ENCODE measurements at regions not wholly inside any gene's neighbourhood (a gene's known extent, or its start where the extent isn't known, plus 50 kb on each side); places are given as distances from the start of the nearest gene placed in this dataset.

- DNase-seq (ENCODE audit: low read depth in 2 of 3, low spot score in 2 of 3): no peak
Observed at GRCh38 chr6:66771626-66772025, 1064.6 kb upstream of the EYS start.

- DNase-seq (ENCODE audit: low read depth in 2 of 3, low spot score in 2 of 3): no peak
Observed at GRCh38 chr6:66751630-66752029, 1044.6 kb upstream of the EYS start.

- DNase-seq (ENCODE audit: low read depth in 2 of 3, low spot score in 2 of 3): no peak
Observed at GRCh38 chr6:66740346-66740745, 1033.3 kb upstream of the EYS start.

- DNase-seq (ENCODE audit: low read depth in 2 of 3, low spot score in 2 of 3): no peak
Observed at GRCh38 chr6:66735106-66735890, 1028.3 kb upstream of the EYS start.

- no peak for DNase-seq (ENCODE audit: low read depth in 2 of 3, low spot score in 2 of 3)
Observed at GRCh38 chr6:66731310-66731709, 1024.3 kb upstream of the EYS start.

GRCh38 chr6:66725670-66726069 lies 1018.6 kb upstream of the EYS start:
- no peak for DNase-seq (ENCODE audit: low read depth in 2 of 3, low spot score in 2 of 3)

- DNase-seq (ENCODE audit: low read depth in 2 of 3, low spot score in 2 of 3): no peak
Observed at GRCh38 chr6:66717801-66718200, 1010.8 kb upstream of the EYS start.

- DNase-seq (ENCODE audit: low read depth in 2 of 3, low spot score in 2 of 3): no peak
Observed at GRCh38 chr6:66699385-66699784, 992.4 kb upstream of the EYS start.

GRCh38 chr6:66689608-66690007 lies 982.6 kb upstream of the EYS start:
- DNase-seq (ENCODE audit: low read depth in 2 of 3, low spot score in 2 of 3): no peak

- no peak for DNase-seq (ENCODE audit: low read depth in 2 of 3, low spot score in 2 of 3)
Observed at GRCh38 chr6:66687611-66688140, 980.6 kb upstream of the EYS start.

- DNase-seq (ENCODE audit: low read depth in 2 of 3, low spot score in 2 of 3): no peak
Observed at GRCh38 chr6:66675906-66676305, 968.9 kb upstream of the EYS start.

- no peak for DNase-seq (ENCODE audit: low read depth in 2 of 3, low spot score in 2 of 3)
Observed at GRCh38 chr6:66664112-66664511, 957.1 kb upstream of the EYS start.

- no peak for DNase-seq (ENCODE audit: low read depth in 2 of 3, low spot score in 2 of 3)
Observed at GRCh38 chr6:66662721-66663507, 955.9 kb upstream of the EYS start.

GRCh38 chr6:66662196-66662595 lies 955.2 kb upstream of the EYS start:
- DNase-seq (ENCODE audit: low read depth in 2 of 3, low spot score in 2 of 3): peak in 1 of 3 donors; percentile 29

GRCh38 chr6:66655420-66655819 lies 948.4 kb upstream of the EYS start:
- DNase-seq (ENCODE audit: low read depth in 2 of 3, low spot score in 2 of 3): no peak

- no peak for DNase-seq (ENCODE audit: low read depth in 2 of 3, low spot score in 2 of 3)
Observed at GRCh38 chr6:66638518-66638917, 931.5 kb upstream of the EYS start.

GRCh38 chr6:66638099-66638498 lies 931.1 kb upstream of the EYS start:
- DNase-seq (ENCODE audit: low read depth in 2 of 3, low spot score in 2 of 3): no peak

- peak in 1 of 3 donors; percentile 12 for DNase-seq (ENCODE audit: low read depth in 2 of 3, low spot score in 2 of 3)
Observed at GRCh38 chr6:66628917-66629316, 921.9 kb upstream of the EYS start.

GRCh38 chr6:66623050-66623449 lies 916.0 kb upstream of the EYS start:
- DNase-seq (ENCODE audit: low read depth in 2 of 3, low spot score in 2 of 3): peak in 1 of 3 donors; percentile 8

- no peak for DNase-seq (ENCODE audit: low read depth in 2 of 3, low spot score in 2 of 3)
Observed at GRCh38 chr6:66605971-66606370, 898.9 kb upstream of the EYS start.

GRCh38 chr6:66605011-66605410 lies 898.0 kb upstream of the EYS start:
- DNase-seq (ENCODE audit: low read depth in 2 of 3, low spot score in 2 of 3): no peak

GRCh38 chr6:66599541-66599940 lies 892.5 kb upstream of the EYS start:
- no peak for DNase-seq (ENCODE audit: low read depth in 2 of 3, low spot score in 2 of 3)

Measured in hematopoietic multipotent progenitor cell (in vitro differentiated cells).